H1 (cell line): ENCODE measurements at regions not wholly inside any gene's neighbourhood (a gene's known extent, or its start where the extent isn't known, plus 50 kb on each side); places are given as distances from the start of the nearest gene placed in this dataset.

Source experiments
- ATF3 ChIP-seq: IDR thresholded peaks from 2 replicates; pipeline ENCODE4 v1.6.1; 2011; ENCODE audit warnings: low read depth, mild to moderate bottlenecking, low read length; ENCODE audit not compliant: insufficient read depth
- CTCF ChIP-seq, 3 experiments: IDR thresholded peaks; 1 replicate in 2 of 3; 2 replicates in 1 of 3; pipeline versions ENCODE4 v1.5.1 to v1.6.1; 2011; ENCODE audit warnings: low read length in 3 of 3, mild to moderate bottlenecking in 3 of 3, inconsistent platforms in 2 of 3, low read depth in 1 of 3, moderate library complexity in 1 of 3; ENCODE audit not compliant: insufficient read depth in 1 of 3; ENCODE audit errors: control extremely low read depth in 1 of 3
- EGR1 ChIP-seq: IDR thresholded peaks from 2 replicates; pipeline ENCODE4 v1.6.1; 2011; ENCODE audit warnings: low read depth, low read length, borderline replicate concordance
- EZH2 ChIP-seq: fragments of 200-600 bp; sonication (generic); IDR thresholded peaks from 2 replicates; pipeline ENCODE4 v1.7.1; 2012; ENCODE audit warnings: low read depth, mild to moderate bottlenecking, moderate library complexity, low read length, inconsistent platforms; ENCODE audit not compliant: severe bottlenecking
- GABPA ChIP-seq: IDR thresholded peaks from 2 replicates; pipeline ENCODE4 v1.6.1; 2011; ENCODE audit warnings: mild to moderate bottlenecking, low read length, moderate library complexity, borderline replicate concordance; ENCODE audit not compliant: insufficient read depth
- JUN ChIP-seq: IDR thresholded peaks from 2 replicates; pipeline ENCODE4 v1.6.1; 2011; ENCODE audit warnings: low read depth, mild to moderate bottlenecking, improper control_type of control experiment, low read length
- KDM1A ChIP-seq: fragments of 200-600, 300-600 bp; sonication (generic); IDR thresholded peaks from 2 replicates; pipeline ENCODE4 v1.7.1; 2016; ENCODE audit warnings: mild to moderate bottlenecking, low read length, borderline replicate concordance
- MAX ChIP-seq: IDR thresholded peaks from 2 replicates; pipeline ENCODE4 v1.6.1; 2012; ENCODE audit warnings: inconsistent platforms
- NRF1 ChIP-seq: IDR thresholded peaks from 2 replicates; pipeline ENCODE4 v1.6.1; 2011; ENCODE audit warnings: mild to moderate bottlenecking, low read depth, low read length, improper control_type of control experiment
- RNF2 ChIP-seq: fragments of 200-900, 300-1000 bp; sonication (generic); IDR thresholded peaks from 2 replicates; pipeline ENCODE4 v1.7.1; 2016; ENCODE audit warnings: borderline replicate concordance, low read depth, mild to moderate bottlenecking, antibody characterized with exemption, low read length; ENCODE audit not compliant: poor library complexity, severe bottlenecking; ENCODE audit errors: missing control alignments
- RXRA ChIP-seq: IDR thresholded peaks from 2 replicates; pipeline ENCODE4 v1.6.1; 2011; ENCODE audit warnings: low read depth, mild to moderate bottlenecking, low read length, moderate library complexity; ENCODE audit not compliant: insufficient read depth
- TAF1 ChIP-seq: IDR thresholded peaks from 2 replicates; pipeline ENCODE4 v1.6.1; 2011; ENCODE audit warnings: mild to moderate bottlenecking, low read depth, low read length

GRCh38 chr14:89563471-89563870 lies 146.4 kb upstream of the FOXN3 start:
- TF ChIP-seq GABPA: no peak
- TF ChIP-seq KDM1A: no peak
- no peak for TF ChIP-seq ATF3
- no peak for TF ChIP-seq TAF1
- no peak for TF ChIP-seq EZH2
- TF ChIP-seq CTCF (IDR thresholded peaks at IDR 0.05; ENCODE audit: control extremely low read depth in 1 of 3, insufficient read depth in 1 of 3, low read depth in 1 of 3, low read length in 3 of 3): no peak
- TF ChIP-seq MAX: no peak
- no peak for TF ChIP-seq RNF2
- no peak for TF ChIP-seq JUN
- no peak for TF ChIP-seq EGR1
- TF ChIP-seq RXRA: no peak
- no peak for TF ChIP-seq NRF1
